NCI-H460 (cell line): ENCODE measurements at regions not wholly inside any gene's neighbourhood (a gene's known extent, or its start where the extent isn't known, plus 50 kb on each side); places are given as distances from the start of the nearest gene placed in this dataset.

Experiments
- DNase-seq: peaks from one replicate; pipeline ENCODE4 v3.0.0-alpha.2; 2016; ENCODE audit warnings: low read depth; ENCODE audit errors: extremely low read depth

DNA sequence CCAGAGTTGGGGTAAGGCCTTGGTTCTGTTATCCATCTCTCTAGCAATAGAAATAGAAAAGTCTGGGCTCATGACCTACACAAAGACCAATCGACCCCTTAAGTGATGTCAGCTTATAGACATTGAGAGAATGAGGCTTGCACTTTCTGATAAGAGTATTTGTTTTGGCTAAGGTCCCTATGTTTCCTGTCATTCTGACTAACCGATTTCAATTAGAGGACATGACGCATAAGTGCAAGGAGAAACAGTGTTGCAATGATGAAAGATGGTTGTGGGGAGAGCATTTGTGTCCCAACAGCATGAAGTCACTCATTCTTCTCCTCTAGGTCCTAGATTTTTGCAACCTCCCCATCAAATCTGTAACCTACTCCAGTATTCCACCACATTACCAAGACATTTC, 255.1 kb downstream of the MAT2B start:
- peak; percentile 50 for DNase-seq

DNA sequence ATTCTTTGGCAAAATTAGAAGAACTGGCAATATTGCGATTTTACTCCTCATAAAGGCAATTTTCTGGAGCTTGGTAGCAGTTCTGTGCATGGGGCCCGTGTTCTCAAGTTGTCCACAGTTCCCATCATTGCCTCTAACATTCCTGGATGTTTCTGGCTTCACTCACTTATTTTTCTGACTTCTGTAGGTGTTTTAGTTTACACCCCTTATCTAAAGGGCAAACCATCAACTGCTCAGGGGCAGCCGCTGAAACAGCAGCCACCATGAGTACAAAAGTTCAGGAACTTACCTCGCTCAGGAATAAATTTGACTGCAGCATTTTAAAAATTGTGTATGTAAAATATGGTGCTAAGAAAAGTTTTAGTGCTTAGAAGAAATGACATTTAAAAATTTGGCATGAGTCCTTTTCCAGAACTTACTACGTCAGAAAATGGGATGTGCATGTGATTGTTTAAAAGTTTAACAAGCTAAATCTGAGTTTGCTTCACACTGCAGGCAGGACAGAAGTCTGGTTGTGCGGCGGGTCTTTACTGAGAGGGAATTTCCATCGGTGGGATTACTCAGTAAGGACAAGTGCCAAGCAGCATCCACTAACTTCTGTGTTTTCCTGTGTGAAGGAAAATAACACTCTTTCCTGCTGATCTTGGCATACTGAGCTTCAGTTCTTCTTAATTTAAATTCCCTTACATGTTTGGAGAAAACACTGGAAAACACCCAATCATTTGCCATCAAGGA, 261.7 kb downstream of the MAT2B start:
- no peak for DNase-seq

DNA sequence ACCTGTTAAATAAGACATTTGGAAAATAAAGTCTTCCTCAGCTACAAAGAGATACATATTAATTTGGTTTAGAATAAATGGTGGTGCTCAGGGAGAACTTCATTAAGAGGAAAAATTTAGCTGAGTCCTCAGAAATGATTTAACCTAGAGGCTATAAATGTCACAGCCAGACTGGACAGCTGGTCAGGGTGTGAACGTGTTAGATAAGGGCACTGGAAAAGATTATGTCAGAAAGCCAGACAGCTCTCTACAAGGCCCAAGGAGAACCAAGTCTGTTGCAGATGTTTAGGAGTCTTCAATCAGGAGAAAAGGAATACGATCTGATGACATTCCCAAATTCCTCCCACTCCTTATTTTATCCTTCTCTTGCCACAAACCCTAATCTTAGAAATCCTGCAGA, 265.2 kb downstream of the MAT2B start:
- no peak for DNase-seq

DNA sequence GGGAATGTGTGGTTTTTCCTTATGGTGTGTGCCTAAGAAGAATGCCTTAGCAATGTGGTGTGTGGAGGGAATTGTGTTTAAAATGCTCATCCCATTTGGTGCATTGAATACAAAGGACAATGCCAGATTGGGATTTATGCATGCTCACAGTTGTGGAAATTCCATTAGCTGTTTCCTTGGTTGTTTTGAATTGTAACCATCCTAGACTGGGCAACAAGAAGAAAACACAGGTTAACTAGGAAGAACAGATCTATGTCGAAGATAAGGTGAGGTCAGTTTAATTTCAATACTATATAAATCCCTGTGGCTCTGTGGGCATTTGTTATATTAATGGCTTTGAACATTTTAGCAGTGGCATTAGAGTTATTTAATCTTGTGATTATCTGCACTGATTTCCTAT, 266.8 kb downstream of the MAT2B start:
- no peak for DNase-seq

DNA sequence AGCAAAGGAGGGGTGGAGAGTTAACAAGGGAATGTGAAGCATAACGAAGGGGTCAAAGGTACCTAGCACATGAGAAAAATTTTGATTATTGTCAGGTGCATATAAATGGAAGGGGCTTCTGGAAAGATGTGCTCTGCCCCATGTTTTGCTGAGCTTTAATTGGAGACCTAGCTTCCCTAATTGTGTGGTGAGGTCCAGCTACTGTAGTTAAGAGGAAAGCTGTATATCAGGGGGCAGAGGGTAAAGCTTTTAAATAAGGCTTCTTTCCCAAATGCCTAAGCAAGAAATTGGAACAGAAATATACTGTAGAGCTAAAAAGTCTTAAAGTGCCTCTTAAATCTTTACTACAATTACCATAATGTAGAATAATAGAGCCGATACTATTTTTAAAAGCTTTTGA, 267.2 kb downstream of the MAT2B start:
- no peak for DNase-seq

DNA sequence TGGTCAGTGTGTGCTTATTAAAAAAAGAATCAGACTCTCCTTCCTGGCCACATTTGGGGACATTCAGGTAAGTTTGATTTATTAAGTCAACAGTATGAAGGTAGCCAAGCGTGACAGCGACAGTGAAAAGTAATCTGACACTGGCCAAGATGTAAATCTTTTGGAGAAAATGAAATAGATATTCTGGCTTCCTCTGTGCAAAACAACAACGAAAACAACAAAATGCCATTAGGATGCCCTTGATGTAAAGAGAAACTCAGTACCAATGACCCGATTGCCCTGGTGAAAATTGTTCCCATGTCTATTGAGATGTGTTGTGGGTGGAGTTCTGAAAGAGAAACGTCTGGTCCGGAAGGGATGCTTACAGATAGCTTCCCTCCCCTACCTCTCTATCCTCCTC, 267.8 kb downstream of the MAT2B start:
- DNase-seq: no peak

DNA sequence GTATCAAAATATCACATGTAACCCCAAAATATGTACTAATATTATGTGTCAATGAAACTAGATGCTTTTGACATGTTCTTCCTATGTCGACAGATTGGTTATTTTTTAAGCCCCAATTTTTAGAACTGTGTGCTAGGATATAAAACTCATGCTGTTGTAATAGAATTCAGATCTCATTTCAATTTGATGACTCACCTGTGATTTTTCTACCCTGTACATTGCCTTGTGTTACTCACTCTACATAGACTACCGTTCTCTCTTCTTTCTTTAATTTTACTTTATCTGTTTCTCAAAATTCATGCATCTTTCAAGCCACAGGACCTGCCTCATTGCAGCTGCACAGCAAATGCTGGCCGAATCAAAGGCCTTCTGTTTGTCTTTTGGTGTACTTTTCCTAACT, 284.5 kb downstream of the MAT2B start:
- DNase-seq: no peak

DNA sequence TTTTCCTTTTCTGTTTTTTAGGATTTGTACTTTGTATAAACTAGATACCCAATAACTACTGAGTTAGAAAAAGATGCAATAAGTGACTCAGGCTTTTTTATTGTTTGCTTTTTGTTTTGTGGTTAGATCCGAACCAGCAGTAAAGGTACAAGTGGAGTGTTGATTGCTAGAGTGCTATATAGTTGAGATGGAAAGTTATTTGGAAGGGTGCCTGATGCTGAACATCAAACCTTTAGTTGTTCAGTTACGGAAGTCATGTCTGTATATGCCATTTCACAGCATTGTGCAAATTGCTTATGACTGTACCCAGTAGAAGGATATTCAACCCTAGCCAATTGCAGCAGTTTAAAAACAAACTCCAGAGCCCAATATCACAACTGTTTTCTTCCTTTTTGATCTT, 285.1 kb downstream of the MAT2B start:
- DNase-seq: no peak

DNA sequence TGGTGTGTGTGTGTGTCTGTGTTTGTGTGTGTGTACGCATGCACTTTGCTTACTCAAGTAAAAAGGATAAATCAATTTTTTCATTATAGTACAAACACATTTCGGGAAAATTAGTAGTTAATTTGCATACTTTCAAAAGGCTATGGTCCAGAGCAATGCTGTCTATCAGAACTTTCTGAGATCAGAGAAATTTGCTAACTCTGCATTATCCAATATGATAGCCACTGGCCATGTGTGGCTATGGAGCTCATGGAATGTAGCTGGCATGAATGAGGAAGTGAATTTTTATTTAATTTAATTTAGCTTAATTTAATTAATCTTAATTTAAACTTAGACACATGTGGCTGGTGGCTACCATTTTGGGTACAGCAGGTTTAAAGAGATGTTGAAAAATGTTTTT, 289.6 kb downstream of the MAT2B start:
- DNase-seq: no peak

DNA sequence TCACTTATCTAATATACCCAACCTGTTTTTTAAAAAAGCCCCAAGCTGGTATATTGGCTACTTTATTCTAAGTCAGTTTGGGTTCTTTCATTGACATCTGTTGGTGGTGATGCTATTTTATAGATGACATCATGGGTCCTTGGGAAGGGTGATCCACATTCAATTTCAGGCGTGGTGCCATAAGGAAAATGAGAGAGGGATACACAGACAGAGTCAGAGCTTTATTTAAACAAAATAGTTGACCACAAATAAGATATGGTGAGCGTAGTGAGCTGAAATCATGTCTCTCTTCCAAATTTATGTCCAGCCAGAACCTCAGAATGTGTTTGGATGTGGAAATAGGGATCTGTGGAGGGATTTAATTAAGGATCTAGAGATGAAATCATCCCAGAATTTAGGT, 302.4 kb downstream of the MAT2B start:
- no peak for DNase-seq

DNA sequence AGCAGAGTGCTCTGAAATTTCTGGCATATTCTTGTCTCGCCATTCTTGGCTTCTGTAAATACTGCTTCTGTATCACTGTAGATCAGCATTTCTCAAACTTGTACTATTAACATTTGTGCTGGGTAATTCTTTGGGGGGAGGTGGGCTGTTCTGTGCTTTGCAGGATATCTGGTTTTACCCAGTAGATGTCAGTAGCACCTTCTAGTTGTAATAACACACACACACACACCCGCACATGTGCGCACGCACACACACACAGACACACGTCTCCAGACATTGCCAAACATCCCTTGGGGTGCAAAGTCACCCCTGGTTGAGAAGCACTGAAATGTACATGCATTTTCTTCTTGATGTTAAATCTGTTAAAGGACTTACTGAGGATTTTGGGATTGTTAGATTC, 304.1 kb downstream of the MAT2B start:
- no peak for DNase-seq

DNA sequence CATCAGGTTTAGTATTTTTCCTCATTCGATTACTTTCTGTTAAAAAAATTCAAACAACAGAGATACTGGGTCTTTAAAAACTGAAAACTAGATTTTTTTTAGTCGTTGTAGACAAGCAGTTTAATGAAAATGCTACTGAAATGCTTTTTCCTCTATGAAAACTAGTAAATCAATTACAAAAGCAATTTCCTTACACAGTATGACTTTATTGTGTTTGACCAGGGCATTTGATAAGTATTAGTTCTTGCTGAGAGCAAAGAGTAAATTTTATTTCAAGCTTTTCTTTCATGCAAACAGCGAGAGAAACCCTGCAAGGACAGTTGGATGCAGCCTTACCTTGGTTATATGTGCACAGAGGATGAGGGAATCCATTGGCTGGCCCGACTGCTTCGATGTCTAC, 308.5 kb downstream of the MAT2B start:
- DNase-seq: no peak

DNA sequence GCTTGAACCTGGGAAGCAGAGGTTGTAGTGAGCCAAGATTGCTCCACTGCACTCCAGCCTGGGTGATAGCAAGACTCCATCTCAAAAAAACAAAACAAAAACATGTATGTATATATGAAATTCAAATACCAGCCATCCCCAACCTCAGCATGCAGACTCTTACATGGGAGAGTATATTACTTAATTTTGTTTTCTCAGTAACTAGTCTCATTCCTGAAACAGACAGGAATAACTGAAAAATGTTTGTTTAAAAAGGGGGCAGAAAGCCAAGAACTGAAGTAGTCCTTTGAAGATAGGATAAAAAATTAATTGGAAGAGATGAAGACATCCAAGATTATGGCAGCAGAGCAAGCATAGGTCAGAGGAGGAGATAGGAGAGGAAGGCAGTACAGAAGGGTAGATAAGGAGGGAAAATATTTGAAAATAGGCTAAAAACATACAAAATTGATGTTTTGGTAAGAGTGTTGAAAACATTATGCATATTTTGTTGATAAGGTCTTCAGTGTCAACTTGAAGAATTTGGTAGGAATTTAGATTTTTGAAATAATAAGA, 309.9 kb downstream of the MAT2B start:
- no peak for DNase-seq

DNA sequence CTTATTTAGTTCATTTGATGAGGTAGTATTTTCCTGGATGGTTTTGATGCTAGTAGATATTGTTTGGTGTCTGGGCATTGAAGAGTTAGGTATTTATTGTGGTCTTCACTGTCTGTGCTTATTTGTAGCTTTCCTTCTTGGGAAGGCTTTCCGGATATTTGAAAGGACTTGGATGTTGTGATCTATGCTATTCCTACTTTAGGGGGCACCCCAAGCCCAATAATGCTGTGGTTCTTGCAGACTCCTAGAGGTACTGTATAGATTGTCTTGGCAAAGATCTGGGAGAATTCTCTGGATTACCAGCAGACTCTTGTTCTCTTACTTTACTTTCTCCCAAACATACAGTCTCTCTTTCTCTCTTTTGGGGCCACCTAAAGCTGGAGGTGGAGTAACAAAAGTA, 315.7 kb downstream of the MAT2B start:
- no peak for DNase-seq

DNA sequence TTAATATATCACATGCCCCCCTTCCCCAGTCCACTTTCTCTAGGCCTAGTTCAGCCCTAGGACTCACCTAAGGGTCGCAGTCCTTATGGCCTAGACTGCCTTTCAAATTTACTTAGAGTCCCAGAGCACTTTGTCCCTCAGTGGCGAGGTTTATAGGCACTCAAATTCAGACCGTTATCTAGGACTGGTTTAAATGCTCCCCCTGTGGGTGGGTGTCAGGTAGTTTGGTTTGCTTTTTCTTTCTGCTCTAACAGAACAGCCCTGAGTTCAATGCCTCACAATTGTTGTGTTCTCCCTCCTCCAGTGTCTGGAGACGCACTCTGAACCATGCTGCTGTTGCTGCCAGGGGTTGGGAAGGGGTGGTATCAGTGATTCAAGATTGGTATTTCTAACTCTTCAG, 317.1 kb downstream of the MAT2B start:
- no peak for DNase-seq

DNA sequence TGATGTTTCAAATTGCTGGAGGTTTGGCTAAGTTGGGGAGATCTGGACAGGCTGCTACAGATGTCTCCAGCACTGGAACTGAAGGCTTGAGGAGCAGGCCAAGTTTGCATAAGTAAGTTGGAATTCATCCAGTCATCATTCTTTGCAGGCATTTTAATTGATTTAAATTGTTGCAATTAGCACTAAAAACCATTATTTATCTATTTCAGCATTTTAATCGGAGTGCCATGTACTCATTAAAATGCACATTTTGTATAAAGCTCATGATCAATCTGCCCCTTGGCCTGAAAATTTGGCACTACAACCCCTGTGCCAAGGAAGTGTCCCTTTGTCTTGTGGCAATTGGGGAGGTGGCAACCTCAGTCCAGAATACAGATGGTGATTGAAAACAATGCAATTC, 320.2 kb downstream of the MAT2B start:
- DNase-seq: no peak

DNA sequence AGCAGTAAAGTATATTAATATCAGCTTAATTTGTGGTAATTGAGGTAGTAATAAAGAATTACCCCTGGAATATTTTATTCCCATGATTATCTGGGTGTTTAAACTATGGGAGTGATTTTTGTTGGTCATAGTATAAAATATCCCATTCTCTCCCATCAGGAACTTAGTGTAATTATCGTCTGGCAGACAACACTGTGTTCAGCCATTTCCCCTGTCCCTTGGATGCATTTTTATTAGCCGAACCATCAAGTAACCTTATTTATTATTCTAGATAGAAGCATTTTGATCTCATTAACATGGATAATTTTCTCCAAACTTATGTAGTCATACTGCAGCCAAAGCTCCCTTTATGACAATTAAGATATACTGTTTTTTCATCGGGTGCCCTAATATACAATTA, 320.8 kb downstream of the MAT2B start:
- no peak for DNase-seq

DNA sequence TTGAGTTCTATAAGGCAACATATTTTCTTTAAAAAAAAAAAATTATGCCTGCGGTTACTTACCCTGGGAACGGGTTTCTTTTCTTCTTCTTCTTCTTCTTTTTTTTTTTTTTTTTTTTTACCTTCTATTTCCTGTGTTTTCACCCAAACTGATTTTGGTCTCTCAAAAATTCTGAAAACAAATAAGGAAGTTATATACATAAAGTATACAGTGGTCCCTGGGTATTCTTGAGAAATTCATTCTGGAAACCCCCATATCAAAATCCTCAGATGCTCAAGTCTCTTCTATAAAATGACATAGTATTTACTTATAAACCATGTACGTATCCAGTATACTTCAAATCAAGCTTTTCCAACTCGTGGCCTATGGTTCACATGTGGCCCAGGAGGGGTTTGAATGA, 326.7 kb downstream of the MAT2B start:
- DNase-seq: no peak

DNA sequence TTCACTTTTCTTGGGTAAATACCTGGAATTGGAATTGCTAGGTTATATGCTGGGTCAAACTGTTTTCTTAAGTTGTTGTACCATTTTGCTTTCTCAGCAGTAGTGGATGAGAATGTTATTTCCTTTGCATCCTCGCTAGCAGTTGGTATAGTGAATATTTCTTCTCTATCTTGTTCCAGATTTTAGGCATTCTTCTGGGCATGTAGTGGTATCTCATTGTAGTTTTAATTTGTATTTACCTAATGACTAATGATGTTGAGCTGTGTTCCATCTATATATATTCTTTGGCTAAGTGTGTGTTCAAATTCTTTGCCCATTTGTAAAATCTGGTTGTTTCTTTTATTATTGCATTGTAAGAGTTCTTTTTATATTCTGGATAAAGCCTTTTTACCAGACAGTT, 333.3 kb downstream of the MAT2B start:
- DNase-seq: no peak

DNA sequence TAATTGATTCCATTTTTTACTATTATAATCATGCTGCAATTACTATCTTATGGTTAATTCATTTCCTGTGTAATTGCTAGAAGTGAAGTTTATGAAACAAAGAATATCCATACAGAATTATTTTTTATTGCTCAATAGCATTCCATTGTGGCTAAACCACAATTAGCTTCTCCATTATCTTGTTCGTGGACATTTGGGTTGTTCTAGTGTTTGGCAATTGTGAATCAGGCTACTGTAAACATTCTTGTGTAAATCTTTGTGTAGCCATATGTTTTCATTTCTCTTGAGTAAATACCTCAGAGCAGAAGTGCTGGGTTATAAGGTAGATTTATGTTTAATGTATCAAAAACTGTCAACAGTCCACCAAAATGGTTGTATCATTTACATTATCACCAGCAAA, 341.1 kb downstream of the MAT2B start:
- DNase-seq: no peak

DNA sequence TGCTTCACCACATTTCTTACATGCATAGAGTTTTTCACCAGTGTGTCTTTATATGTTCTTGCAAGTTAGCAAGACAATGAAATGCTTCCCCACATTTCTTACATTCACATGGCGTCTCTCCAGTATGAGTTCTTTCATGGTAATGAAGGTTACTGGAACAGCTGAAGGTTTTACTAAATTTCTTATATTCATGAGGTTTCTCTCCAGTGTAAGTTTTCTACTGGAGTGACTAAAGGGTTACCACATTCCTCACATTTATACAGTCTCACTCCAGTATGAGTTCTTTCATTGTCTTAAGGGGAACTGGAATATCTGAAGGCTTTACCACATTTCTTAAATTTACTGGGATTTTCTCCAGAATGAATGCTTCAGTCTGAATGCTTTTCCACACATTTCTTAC, 350.3 kb downstream of the MAT2B start:
- no peak for DNase-seq

DNA sequence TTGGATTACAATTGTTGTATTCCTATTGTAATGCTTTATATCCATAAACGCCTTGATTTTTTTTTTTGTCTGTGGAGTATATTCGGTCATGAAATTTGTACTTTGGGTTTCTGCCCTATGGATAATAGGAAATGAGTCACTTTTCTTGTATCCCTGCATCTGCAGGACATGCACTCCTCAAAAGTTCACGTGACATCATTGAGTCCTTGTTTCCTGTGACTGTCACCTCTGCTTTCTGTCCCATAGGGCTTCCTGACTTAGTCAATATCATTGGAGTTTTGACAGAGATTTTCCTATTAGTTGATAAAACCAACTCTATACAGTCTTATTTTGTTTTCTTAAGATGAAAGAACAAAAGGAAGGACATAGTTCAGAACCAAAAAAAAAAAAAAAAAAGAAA, 356.3 kb downstream of the MAT2B start:
- no peak for DNase-seq

DNA sequence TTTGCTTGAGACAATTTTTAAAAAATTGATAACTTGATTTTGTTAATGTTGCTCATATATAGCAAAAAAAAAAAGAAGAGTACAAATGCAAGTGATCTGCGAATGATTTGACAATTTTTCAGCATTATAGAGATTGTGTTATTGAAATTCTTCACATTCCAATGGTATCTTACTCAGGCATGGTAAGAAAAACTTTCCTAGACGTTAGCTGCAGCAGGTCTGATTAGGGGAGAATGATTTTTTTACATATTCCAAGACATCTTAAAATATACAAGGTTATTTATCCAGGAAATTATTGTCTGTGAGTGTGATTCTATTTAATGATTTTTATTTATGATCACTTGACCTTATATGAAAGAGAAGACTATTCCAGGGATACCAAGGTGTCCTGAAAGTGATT, 361.9 kb downstream of the MAT2B start:
- DNase-seq: no peak
